ENCODE measurements at regions not wholly inside any gene's neighbourhood (a gene's known extent, or its start where the extent isn't known, plus 50 kb on each side); places are given as distances from the start of the nearest gene placed in this dataset.

DNA sequence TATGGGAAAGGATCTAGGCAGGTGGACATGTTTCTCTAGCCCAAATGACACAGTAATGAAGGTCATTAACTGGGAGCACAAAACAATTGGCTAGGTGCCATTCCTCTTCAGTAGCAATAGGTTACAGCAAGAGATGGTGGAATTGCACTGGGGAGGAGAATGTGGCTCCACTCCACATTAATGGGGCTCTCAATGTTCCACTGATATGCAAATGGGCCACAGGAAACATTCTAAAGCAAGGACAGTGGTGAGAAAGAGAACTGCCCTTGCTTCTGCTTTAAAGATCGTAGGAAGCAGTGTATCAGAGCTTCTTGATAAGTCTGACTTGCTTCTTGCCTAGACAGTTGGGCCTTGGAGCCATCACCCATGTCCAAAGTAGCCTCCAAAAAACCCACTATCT, 271.4 kb upstream of the PPP2R3A start:
- no peak for TF ChIP-seq YY1 (IDR thresholded peaks at IDR 0.05; ENCODE audit: low read depth)
- TF ChIP-seq CEBPB (IDR thresholded peaks at IDR 0.05): no peak
- no peak for TF ChIP-seq EGR1 (IDR thresholded peaks at IDR 0.05)
- no peak for TF ChIP-seq TEAD4 (IDR thresholded peaks at IDR 0.05)
- TF ChIP-seq, protein P1, sequence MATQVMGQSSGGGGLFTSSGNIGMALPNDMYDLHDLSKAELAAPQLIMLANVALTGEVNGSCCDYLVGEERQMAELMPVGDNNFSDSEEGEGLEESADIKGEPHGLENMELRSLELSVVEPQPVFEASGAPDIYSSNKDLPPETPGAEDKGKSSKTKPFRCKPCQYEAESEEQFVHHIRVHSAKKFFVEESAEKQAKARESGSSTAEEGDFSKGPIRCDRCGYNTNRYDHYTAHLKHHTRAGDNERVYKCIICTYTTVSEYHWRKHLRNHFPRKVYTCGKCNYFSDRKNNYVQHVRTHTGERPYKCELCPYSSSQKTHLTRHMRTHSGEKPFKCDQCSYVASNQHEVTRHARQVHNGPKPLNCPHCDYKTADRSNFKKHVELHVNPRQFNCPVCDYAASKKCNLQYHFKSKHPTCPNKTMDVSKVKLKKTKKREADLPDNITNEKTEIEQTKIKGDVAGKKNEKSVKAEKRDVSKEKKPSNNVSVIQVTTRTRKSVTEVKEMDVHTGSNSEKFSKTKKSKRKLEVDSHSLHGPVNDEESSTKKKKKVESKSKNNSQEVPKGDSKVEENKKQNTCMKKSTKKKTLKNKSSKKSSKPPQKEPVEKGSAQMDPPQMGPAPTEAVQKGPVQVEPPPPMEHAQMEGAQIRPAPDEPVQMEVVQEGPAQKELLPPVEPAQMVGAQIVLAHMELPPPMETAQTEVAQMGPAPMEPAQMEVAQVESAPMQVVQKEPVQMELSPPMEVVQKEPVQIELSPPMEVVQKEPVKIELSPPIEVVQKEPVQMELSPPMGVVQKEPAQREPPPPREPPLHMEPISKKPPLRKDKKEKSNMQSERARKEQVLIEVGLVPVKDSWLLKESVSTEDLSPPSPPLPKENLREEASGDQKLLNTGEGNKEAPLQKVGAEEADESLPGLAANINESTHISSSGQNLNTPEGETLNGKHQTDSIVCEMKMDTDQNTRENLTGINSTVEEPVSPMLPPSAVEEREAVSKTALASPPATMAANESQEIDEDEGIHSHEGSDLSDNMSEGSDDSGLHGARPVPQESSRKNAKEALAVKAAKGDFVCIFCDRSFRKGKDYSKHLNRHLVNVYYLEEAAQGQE (IDR thresholded peaks at IDR 0.05; ENCODE audit: low read depth): no peak
- TF ChIP-seq TAF1 (IDR thresholded peaks at IDR 0.05; ENCODE audit: low read depth): no peak
- TF ChIP-seq, protein P2, sequence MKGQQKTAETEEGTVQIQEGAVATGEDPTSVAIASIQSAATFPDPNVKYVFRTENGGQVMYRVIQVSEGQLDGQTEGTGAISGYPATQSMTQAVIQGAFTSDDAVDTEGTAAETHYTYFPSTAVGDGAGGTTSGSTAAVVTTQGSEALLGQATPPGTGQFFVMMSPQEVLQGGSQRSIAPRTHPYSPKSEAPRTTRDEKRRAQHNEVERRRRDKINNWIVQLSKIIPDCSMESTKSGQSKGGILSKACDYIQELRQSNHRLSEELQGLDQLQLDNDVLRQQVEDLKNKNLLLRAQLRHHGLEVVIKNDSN (IDR thresholded peaks at IDR 0.05): no peak
- TF ChIP-seq EP300 (IDR thresholded peaks at IDR 0.05; ENCODE audit: borderline replicate concordance): no peak
- TF ChIP-seq TCF12 (IDR thresholded peaks at IDR 0.05; ENCODE audit: low read depth): no peak
- no peak for TF ChIP-seq ZBTB7A (IDR thresholded peaks at IDR 0.05; ENCODE audit: low read depth)
- no peak for TF ChIP-seq NFIC (IDR thresholded peaks at IDR 0.05)
- TF ChIP-seq, protein P3, sequence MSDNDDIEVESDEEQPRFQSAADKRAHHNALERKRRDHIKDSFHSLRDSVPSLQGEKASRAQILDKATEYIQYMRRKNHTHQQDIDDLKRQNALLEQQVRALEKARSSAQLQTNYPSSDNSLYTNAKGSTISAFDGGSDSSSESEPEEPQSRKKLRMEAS (IDR thresholded peaks at IDR 0.05): no peak
- no peak for TF ChIP-seq FOXM1 (IDR thresholded peaks at IDR 0.05; ENCODE audit: borderline replicate concordance, low read depth)
- TF ChIP-seq RAD21 (IDR thresholded peaks at IDR 0.05; ENCODE audit: low read depth): no peak
- TF ChIP-seq CREB1 (IDR thresholded peaks at IDR 0.05; ENCODE audit: low read depth): no peak

DNA sequence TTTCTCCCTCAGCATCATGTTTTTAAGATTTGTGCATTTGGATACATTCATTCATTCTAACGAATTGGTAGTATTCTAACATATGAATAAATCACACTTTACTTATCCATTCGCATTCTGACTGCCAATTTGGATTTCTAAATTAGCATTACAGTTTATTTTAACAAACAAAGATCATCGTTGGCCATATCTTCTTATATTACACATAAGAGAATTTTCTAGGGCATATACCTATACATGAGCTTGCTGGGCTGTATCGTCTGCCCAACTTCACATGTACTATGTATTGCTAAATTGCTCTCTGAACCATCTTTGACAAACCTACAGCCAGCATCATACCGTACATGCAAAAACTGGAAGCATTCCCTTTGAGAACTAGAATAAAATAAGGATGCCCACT, 265.8 kb upstream of the PPP2R3A start:
- TF ChIP-seq CREB1 (IDR thresholded peaks at IDR 0.05; ENCODE audit: low read depth) (no peak), YY1 (IDR thresholded peaks at IDR 0.05; ENCODE audit: low read depth) (no peak), TAF1 (IDR thresholded peaks at IDR 0.05; ENCODE audit: low read depth) (no peak), NFIC (IDR thresholded peaks at IDR 0.05) (no peak), ZBTB7A (IDR thresholded peaks at IDR 0.05; ENCODE audit: low read depth) (no peak), CEBPB (IDR thresholded peaks at IDR 0.05) (no peak)
- TF ChIP-seq, protein P3 (IDR thresholded peaks at IDR 0.05): no peak

DNA sequence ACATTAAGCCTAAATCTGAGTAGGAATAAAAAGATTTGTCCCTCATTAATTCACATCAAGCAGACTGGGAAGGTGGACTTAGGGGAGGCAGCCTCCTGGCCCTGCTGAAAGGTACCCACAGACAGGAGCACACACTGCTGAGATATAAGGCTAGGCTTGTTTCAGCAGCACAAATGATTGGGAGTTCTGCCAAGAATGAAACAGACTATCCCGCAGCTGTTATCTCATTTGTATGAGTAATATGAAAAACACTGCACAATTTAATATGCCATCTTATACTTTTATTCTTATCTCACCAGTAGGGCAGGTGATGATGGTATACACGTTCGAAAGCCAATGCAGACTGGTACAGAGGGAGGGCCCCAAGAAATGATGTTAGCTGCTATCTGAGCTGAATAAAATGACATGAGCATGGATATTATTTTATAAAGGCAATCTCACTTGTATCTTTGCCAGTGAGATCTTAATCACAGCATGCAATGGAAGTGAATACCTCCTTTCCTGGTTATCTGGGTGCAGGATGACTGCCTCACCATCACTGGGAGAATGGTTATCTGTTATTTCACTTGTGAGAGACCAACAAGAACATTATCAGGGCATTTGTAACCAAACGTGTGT, 258.7 kb upstream of the PPP2R3A start:
- TF ChIP-seq CREB1 (IDR thresholded peaks at IDR 0.05; ENCODE audit: low read depth): no peak
- no peak for TF ChIP-seq TEAD4 (IDR thresholded peaks at IDR 0.05)
- TF ChIP-seq ZBTB7A (IDR thresholded peaks at IDR 0.05; ENCODE audit: low read depth): no peak
- TF ChIP-seq, protein P2 (IDR thresholded peaks at IDR 0.05): no peak

DNA sequence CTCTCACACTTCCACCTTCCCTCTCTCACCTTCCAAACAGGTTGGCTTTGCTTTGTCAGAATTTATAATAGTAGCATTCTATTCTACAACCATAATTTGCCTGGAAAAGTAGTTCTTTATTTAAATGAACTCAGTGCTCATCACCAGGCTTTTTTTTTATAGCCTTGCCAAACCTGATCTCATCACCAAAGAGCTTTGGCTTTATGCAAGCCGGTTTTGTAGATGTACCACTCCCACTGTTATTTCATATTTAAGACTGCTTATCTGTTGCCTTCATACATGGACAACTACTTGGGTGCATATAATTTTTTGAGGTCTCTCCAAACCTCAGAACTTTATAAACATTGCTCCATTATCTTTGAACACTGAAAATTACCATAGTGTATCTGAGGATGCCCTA, 246.1 kb upstream of the PPP2R3A start:
- TF ChIP-seq CREB1 (IDR thresholded peaks at IDR 0.05; ENCODE audit: low read depth) (no peak), EGR1 (IDR thresholded peaks at IDR 0.05) (no peak), ZBTB7A (IDR thresholded peaks at IDR 0.05; ENCODE audit: low read depth) (no peak), CEBPB (IDR thresholded peaks at IDR 0.05) (no peak), NFIC (IDR thresholded peaks at IDR 0.05) (no peak), RAD21 (IDR thresholded peaks at IDR 0.05; ENCODE audit: low read depth) (no peak), TEAD4 (IDR thresholded peaks at IDR 0.05) (no peak), EP300 (IDR thresholded peaks at IDR 0.05; ENCODE audit: borderline replicate concordance) (no peak), YY1 (IDR thresholded peaks at IDR 0.05; ENCODE audit: low read depth) (no peak), TAF1 (IDR thresholded peaks at IDR 0.05; ENCODE audit: low read depth) (no peak), TCF12 (IDR thresholded peaks at IDR 0.05; ENCODE audit: low read depth) (no peak), FOXM1 (IDR thresholded peaks at IDR 0.05; ENCODE audit: borderline replicate concordance, low read depth) (no peak)
- TF ChIP-seq, protein P2 (IDR thresholded peaks at IDR 0.05): no peak
- TF ChIP-seq, protein P1 (IDR thresholded peaks at IDR 0.05; ENCODE audit: low read depth): no peak
- TF ChIP-seq, protein P3 (IDR thresholded peaks at IDR 0.05): no peak

DNA sequence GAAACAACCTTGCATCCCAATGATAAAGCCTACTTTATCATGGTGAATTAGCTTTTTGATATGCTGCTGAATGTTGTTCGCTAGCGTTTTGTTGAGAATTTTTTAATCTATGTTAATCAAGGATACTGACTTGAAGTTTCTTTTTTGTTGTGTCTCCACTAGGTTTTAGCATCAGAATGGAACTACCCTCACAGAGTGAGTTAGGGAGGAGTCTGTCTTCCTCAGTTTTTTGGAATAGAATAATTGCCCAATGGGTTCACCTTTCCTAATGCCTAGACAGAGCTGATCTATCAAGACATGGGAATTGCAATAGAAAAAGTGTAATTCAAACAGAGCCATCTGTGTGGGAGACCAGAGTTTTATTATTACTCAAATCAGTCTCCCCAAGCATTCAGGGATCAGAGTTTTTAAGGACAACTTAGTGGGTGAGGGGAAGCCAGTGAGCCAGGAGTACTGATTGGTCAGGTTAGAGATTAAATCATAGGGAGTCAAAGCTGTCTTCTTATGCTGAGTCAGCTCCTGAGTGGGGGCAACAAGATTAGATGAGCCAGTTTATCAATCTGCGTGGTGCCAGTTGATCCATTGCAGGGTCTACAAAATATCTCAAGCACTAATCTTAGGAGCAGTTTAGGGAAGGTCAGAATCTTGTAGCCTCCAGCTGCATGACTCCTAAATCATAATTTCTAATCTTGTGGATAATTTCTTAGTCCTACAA, 237.4 kb upstream of the PPP2R3A start:
- no peak for TF ChIP-seq CEBPB (IDR thresholded peaks at IDR 0.05)
- TF ChIP-seq YY1 (IDR thresholded peaks at IDR 0.05; ENCODE audit: low read depth): no peak
- no peak for TF ChIP-seq EGR1 (IDR thresholded peaks at IDR 0.05)
- no peak for TF ChIP-seq CREB1 (IDR thresholded peaks at IDR 0.05; ENCODE audit: low read depth)
- TF ChIP-seq EP300 (IDR thresholded peaks at IDR 0.05; ENCODE audit: borderline replicate concordance): no peak
- TF ChIP-seq RAD21 (IDR thresholded peaks at IDR 0.05; ENCODE audit: low read depth): no peak
- no peak for TF ChIP-seq ZBTB7A (IDR thresholded peaks at IDR 0.05; ENCODE audit: low read depth)
- TF ChIP-seq, protein P1 (IDR thresholded peaks at IDR 0.05; ENCODE audit: low read depth): no peak
- no peak for TF ChIP-seq TAF1 (IDR thresholded peaks at IDR 0.05; ENCODE audit: low read depth)
- TF ChIP-seq TEAD4 (IDR thresholded peaks at IDR 0.05): no peak
- TF ChIP-seq NFIC (IDR thresholded peaks at IDR 0.05): no peak
- no peak for TF ChIP-seq TCF12 (IDR thresholded peaks at IDR 0.05; ENCODE audit: low read depth)
- no peak for TF ChIP-seq FOXM1 (IDR thresholded peaks at IDR 0.05; ENCODE audit: borderline replicate concordance, low read depth)
- TF ChIP-seq, protein P2 (IDR thresholded peaks at IDR 0.05): no peak
- TF ChIP-seq, protein P3 (IDR thresholded peaks at IDR 0.05): no peak

All from Ishikawa (cell line).